ENCODE measurements at regions not wholly inside any gene's neighbourhood (a gene's known extent, or its start where the extent isn't known, plus 50 kb on each side); places are given as distances from the start of the nearest gene placed in this dataset.
"Not testable (repeated sequence)": the region's sequence is repeated elsewhere in the genome, so short reads cannot be mapped to it uniquely, and the experiment has no call there.

DNA sequence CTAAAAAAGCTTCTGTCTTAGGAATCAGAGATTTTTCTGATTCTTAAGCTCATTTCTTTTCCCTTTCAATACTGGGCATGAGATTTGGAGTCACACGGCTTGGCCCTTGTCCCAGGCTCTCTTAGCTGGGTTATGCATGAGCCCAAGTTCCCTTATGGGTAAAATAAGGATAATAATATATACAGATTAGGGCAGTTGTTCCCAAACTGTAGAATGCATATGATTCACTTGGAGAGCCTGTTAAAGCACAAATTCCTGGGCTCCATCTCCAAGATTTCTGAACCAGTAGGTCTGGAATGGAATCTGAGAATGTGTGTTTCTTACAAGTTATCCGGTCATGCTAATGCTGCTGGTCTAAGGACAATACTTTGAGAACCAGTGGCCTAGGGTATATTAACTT is 154.0 kb downstream of the REEP3 start:
- no peaks in the 10 kb centered on the region for H3K9me3 Mint-ChIP-seq
- H3K27ac Mint-ChIP-seq, result no peak overlapping the region
- Histone ChIP-seq H3K9me3 (ENCODE audit: low read length) (no peaks in the 10 kb centered on the region), H3K4me3 (ENCODE audit: low read length) (no peak overlapping the region), H3K4me1 (ENCODE audit: insufficient read depth, low read length) (no peaks in the 10 kb centered on the region), H3K27me3 (ENCODE audit: insufficient read depth, low read length, poor library complexity, severe bottlenecking) (no peaks in the 10 kb centered on the region), H3K27ac (ENCODE audit: low read depth, low read length) (no peak overlapping the region), H3K36me3 (ENCODE audit: insufficient read depth, low read length) (no peaks in the 10 kb centered on the region)
- no peak for DNase-seq
- H3K36me3 Mint-ChIP-seq, result no peaks in the 10 kb centered on the region
- peaks cover 4 to 20% of the 10 kb centered on the region in 2 donors for H3K27me3 Mint-ChIP-seq
- ChIA-PET POLR2A (no interaction called here), CTCF (no interaction called here)
- H3K4me3 Mint-ChIP-seq, result no peak overlapping the region
- no peaks in the 10 kb centered on the region for H3K4me1 Mint-ChIP-seq

DNA sequence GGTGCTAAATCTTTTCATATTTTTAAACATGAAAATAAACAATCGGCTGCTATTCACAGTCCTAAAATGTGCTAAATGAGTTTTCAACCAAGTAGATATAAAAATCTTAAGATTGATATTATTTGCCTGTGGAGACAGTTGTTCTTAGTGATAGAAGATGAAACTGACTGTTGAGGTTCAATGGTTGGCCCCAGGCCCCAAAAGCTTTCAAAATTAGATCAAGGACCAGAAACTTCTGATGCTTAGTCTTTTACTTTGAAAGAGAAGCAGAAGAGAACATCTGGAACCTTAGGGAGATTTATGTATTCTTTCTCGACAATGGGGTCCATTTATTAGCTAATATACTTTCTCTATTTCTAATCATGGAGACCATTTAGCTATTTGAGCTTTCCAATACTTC is 155.8 kb downstream of the REEP3 start:
- no peaks in the 10 kb centered on the region for H3K4me1 Mint-ChIP-seq
- no peak for DNase-seq
- no peak overlapping the region for H3K4me3 ChIP-seq (ENCODE audit: low read length)
- peaks cover 4 to 30% of the 10 kb centered on the region in 2 donors for H3K27me3 Mint-ChIP-seq
- H3K27ac ChIP-seq (ENCODE audit: low read depth, low read length), result no peak overlapping the region
- H3K4me1 ChIP-seq (ENCODE audit: insufficient read depth, low read length), result no peaks in the 10 kb centered on the region
- no peak overlapping the region for H3K27ac Mint-ChIP-seq
- CTCF ChIA-PET, result no interaction called here
- H3K27me3 ChIP-seq (ENCODE audit: insufficient read depth, low read length, poor library complexity, severe bottlenecking), result no peaks in the 10 kb centered on the region
- H3K9me3 Mint-ChIP-seq, result no peaks in the 10 kb centered on the region
- POLR2A ChIA-PET, result no interaction called here
- no peaks in the 10 kb centered on the region for H3K9me3 ChIP-seq (ENCODE audit: low read length)
- H3K36me3 ChIP-seq (ENCODE audit: insufficient read depth, low read length), result no peaks in the 10 kb centered on the region
- H3K36me3 Mint-ChIP-seq, result peaks cover 0 to 4% (median 0%) of the 10 kb centered on the region in 3 donors
- no peak overlapping the region for H3K4me3 Mint-ChIP-seq

DNA sequence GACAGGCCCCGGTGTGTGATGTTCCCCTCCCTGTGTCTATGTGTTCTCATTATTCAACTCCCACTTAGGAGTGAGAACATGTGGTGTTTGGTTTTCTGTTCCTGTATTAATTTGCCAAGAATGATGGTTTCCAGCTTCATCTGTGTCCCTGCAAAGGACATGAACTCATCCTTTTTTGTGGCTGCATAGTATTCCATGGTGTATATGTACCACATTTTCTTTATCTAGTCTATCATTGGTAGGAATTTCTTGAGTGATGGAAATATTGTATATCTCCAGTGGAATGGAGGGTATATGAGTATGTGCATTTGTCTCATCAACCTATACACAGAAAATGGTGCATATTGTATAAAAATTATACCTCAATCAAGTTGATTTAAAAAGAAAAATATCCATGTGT is 159.3 kb downstream of the REEP3 start:
- H3K36me3 Mint-ChIP-seq; H3K36me3 ChIP-seq (ENCODE audit: insufficient read depth, low read length); H3K9me3 Mint-ChIP-seq; DNase-seq; H3K27me3 ChIP-seq (ENCODE audit: insufficient read depth, low read length, poor library complexity, severe bottlenecking); CTCF ChIA-PET; POLR2A ChIA-PET; H3K4me1 ChIP-seq (ENCODE audit: insufficient read depth, low read length); H3K4me3 Mint-ChIP-seq; H3K27ac Mint-ChIP-seq; H3K9me3 ChIP-seq (ENCODE audit: low read length); H3K4me3 ChIP-seq (ENCODE audit: low read length); H3K27ac ChIP-seq (ENCODE audit: low read depth, low read length): not testable (repeated sequence)
- H3K4me1 Mint-ChIP-seq, result peaks cover 2 to 12% (median 3%) of the 10 kb centered on the region in 3 donors
- peaks cover 4 to 36% of the 10 kb centered on the region in 2 donors for H3K27me3 Mint-ChIP-seq

DNA sequence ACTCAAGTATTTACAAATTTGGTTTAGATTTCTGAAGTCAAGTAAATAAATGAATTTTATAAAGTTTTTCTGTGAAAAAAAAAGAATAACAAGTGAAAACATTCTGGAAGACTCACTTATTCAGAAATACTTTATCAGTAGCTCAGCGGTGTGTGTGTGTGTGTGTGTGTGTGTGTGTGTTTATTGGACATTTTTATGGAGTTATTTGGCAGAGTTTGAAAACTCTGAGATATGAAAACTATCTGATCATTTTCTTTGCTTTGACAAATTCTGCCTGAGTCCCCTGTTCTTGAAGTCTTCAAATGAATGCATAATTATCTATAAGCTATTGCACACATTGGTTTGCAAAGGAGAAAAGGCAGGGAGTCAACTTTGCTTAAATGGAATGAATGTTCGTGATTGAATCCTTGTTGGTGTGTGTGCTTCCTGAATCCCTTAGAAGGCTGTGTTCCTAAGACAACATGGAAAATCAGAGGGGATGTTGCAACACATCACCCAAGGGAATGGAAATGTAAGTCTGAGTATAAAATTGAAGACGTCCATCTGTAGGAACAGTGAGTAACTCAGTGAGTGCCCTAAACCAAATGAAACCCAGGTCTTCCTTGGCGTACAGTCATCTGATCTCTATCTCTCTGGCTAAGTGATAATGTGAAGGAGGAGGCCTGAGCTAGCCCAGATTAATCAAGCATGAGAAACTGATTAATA is 160.9 kb downstream of the REEP3 start:
- Mint-ChIP-seq H3K27me3 (peaks cover 6 to 39% of the 10 kb centered on the region in 2 donors), H3K36me3 (peaks cover 0 to 4% (median 0%) of the 10 kb centered on the region in 3 donors), H3K27ac (no peak overlapping the region), H3K4me3 (no peak overlapping the region), H3K4me1 (peaks cover 2 to 12% (median 3%) of the 10 kb centered on the region in 3 donors), H3K9me3 (no peaks in the 10 kb centered on the region)
- H3K36me3 ChIP-seq (ENCODE audit: insufficient read depth, low read length), result no peaks in the 10 kb centered on the region
- no peaks in the 10 kb centered on the region for H3K27me3 ChIP-seq (ENCODE audit: insufficient read depth, low read length, poor library complexity, severe bottlenecking)
- POLR2A ChIA-PET, result no interaction called here
- CTCF ChIA-PET, result no interaction called here
- DNase-seq, result no peak
- no peak overlapping the region for H3K27ac ChIP-seq (ENCODE audit: low read depth, low read length)
- H3K4me3 ChIP-seq (ENCODE audit: low read length), result no peak overlapping the region
- H3K9me3 ChIP-seq (ENCODE audit: low read length), result no peaks in the 10 kb centered on the region
- no peaks in the 10 kb centered on the region for H3K4me1 ChIP-seq (ENCODE audit: insufficient read depth, low read length)

DNA sequence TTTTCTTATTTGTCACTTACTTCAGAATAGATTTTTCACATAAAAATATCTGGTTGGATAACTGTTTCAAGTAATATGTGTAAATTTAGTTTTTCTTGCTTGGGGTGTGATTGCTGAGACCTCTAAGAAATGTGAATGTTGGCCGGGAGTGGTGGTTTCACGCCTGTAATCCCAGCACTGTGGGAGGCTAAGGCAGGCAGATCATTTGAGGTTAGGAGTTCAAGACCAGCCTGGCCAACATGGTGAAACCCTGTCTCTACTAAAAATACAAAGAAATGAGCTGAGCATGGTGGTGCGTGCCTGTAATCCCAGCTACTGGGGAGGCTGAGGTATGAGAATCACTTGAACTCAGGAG is 161.5 kb downstream of the REEP3 start:
- H3K4me3 Mint-ChIP-seq, result not testable (repeated sequence)

DNA sequence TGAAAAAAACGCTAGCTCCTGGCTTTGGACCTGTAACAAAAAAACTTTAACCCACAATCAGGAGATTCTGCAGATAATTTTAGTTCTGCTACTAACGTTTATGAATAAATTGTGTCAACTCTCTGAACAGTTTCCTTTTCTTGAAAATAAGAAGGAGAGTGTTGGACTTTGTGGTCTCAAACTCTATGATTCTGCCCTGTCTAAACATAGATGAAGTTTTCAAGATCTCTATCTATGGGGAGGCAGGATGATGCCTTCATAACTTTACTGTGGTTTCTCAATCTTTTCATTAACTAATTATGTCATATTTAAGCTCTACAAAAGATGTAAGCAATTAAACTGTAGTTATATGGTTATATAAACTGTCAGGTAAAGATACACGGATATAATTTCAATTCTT is 162.0 kb downstream of the REEP3 start:
- H3K36me3 Mint-ChIP-seq, result peaks cover 0 to 4% (median 0%) of the 10 kb centered on the region in 3 donors
- H3K27ac Mint-ChIP-seq, result no peak overlapping the region
- Histone ChIP-seq H3K36me3 (ENCODE audit: insufficient read depth, low read length) (no peaks in the 10 kb centered on the region), H3K9me3 (ENCODE audit: low read length) (no peaks in the 10 kb centered on the region), H3K4me3 (ENCODE audit: low read length) (no peak overlapping the region), H3K4me1 (ENCODE audit: insufficient read depth, low read length) (no peaks in the 10 kb centered on the region), H3K27me3 (ENCODE audit: insufficient read depth, low read length, poor library complexity, severe bottlenecking) (no peaks in the 10 kb centered on the region), H3K27ac (ENCODE audit: low read depth, low read length) (no peak overlapping the region)
- H3K4me3 Mint-ChIP-seq, result no peak overlapping the region
- H3K9me3 Mint-ChIP-seq, result no peaks in the 10 kb centered on the region
- no peak for DNase-seq
- POLR2A ChIA-PET, result interaction anchor here (0.6 kb wide), 1 partner anchor 12 kb away, joined by 3 read pairs; no protein-coding TSS in a partner anchor
- H3K27me3 Mint-ChIP-seq, result peaks cover 11 to 48% of the 10 kb centered on the region in 2 donors
- CTCF ChIA-PET, result no interaction called here
- H3K4me1 Mint-ChIP-seq, result peaks cover 2 to 12% (median 3%) of the 10 kb centered on the region in 3 donors

More for the DNA sequence above, 161.5 kb downstream of the REEP3 start:
- POLR2A ChIA-PET; H3K9me3 ChIP-seq (ENCODE audit: low read length); H3K27ac ChIP-seq (ENCODE audit: low read depth, low read length); DNase-seq; CTCF ChIA-PET; H3K27ac Mint-ChIP-seq; H3K36me3 Mint-ChIP-seq; H3K9me3 Mint-ChIP-seq; H3K4me1 ChIP-seq (ENCODE audit: insufficient read depth, low read length); H3K4me3 ChIP-seq (ENCODE audit: low read length); H3K27me3 ChIP-seq (ENCODE audit: insufficient read depth, low read length, poor library complexity, severe bottlenecking); H3K36me3 ChIP-seq (ENCODE audit: insufficient read depth, low read length): not testable (repeated sequence)
- peaks cover 9 to 44% of the 10 kb centered on the region in 2 donors for H3K27me3 Mint-ChIP-seq
- peaks cover 2 to 12% (median 3%) of the 10 kb centered on the region in 3 donors for H3K4me1 Mint-ChIP-seq

DNA sequence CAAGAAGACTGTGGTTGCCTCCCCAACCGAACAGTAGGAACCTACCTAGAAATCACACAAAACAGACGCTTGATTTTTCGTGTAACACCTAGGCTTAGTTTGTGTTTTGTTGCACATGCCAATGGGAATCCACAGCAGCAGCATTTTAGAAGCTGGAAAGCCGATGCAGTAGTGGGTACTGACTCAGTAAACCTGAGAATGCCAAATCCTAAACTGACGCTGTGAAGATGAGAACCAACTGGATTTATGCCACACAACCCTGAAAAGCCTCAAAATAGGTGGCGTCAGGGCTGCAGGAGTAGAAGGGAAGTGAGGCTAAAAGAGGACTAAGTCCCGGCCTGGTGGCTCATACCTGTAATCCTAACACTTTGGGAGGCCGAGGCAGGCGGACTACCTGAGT is 162.5 kb downstream of the REEP3 start:
- Histone ChIP-seq H3K9me3 (ENCODE audit: low read length) (no peaks in the 10 kb centered on the region), H3K4me3 (ENCODE audit: low read length) (no peak overlapping the region), H3K36me3 (ENCODE audit: insufficient read depth, low read length) (no peaks in the 10 kb centered on the region), H3K4me1 (ENCODE audit: insufficient read depth, low read length) (no peaks in the 10 kb centered on the region), H3K27me3 (ENCODE audit: insufficient read depth, low read length, poor library complexity, severe bottlenecking) (no peaks in the 10 kb centered on the region), H3K27ac (ENCODE audit: low read depth, low read length) (no peak overlapping the region)
- H3K36me3 Mint-ChIP-seq, result peaks cover 0 to 4% (median 0%) of the 10 kb centered on the region in 3 donors
- peaks cover 11 to 47% of the 10 kb centered on the region in 2 donors for H3K27me3 Mint-ChIP-seq
- H3K4me1 Mint-ChIP-seq, result peaks cover 2 to 12% (median 3%) of the 10 kb centered on the region in 3 donors
- H3K9me3 Mint-ChIP-seq, result no peaks in the 10 kb centered on the region
- DNase-seq, result no peak
- POLR2A ChIA-PET, result interaction anchor here (0.6 kb wide), 1 partner anchor 13 kb away, joined by 3 read pairs; no protein-coding TSS in a partner anchor
- no peak overlapping the region for H3K27ac Mint-ChIP-seq
- H3K4me3 Mint-ChIP-seq, result no peak overlapping the region
- CTCF ChIA-PET, result no interaction called here

DNA sequence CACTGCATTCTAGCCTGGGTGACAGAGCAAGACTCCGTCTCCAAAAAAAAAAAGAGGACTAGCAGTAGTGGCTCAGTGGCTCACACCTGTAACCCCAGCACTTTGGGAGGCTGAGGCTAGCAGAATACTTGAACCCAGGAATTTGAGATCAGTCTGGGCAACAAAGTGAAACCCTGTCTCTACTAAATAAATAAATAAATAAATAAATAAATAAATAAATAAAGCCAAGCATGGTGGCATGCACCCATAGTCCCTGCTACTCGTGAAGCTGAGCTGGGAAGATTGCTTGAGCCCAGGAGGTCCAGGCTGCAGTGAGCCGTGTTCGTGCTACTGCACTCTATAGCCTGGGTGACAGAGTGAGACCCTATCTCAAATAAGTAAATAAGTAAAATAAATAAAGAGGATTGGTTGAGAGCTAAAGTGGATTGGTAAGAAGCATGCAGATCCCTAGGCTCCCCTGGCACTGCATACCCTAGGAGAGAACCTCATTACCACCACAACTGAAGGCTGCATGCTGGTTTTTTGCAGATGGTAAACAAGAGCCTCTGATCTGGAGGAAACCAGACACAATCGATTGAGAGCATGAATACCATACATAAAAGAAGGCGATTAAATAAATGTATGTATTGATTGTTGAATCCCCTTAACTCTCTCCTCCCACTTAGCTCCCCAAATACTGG is 163.2 kb downstream of the REEP3 start:
- H3K36me3 Mint-ChIP-seq, result peaks cover 0 to 4% (median 0%) of the 10 kb centered on the region in 3 donors
- ChIA-PET CTCF (no interaction called here), POLR2A (no interaction called here)
- no peaks in the 10 kb centered on the region for H3K36me3 ChIP-seq (ENCODE audit: insufficient read depth, low read length)
- DNase-seq, result no peak
- no peak overlapping the region for H3K27ac Mint-ChIP-seq
- H3K9me3 Mint-ChIP-seq, result no peaks in the 10 kb centered on the region
- H3K4me1 ChIP-seq (ENCODE audit: insufficient read depth, low read length), result no peaks in the 10 kb centered on the region
- H3K27me3 Mint-ChIP-seq, result peaks cover 8 to 43% of the 10 kb centered on the region in 2 donors
- H3K27ac ChIP-seq (ENCODE audit: low read depth, low read length), result no peak overlapping the region
- no peak overlapping the region for H3K4me3 Mint-ChIP-seq
- no peaks in the 10 kb centered on the region for H3K9me3 ChIP-seq (ENCODE audit: low read length)
- H3K27me3 ChIP-seq (ENCODE audit: insufficient read depth, low read length, poor library complexity, severe bottlenecking), result no peaks in the 10 kb centered on the region
- H3K4me1 Mint-ChIP-seq, result peaks cover 2 to 12% (median 3%) of the 10 kb centered on the region in 3 donors
- no peak overlapping the region for H3K4me3 ChIP-seq (ENCODE audit: low read length)

Measured in CD8-positive, alpha-beta memory T cell (primary cell).